ENCODE measurements at regions not wholly inside any gene's neighbourhood (a gene's known extent, or its start where the extent isn't known, plus 50 kb on each side); places are given as distances from the start of the nearest gene placed in this dataset.
A peak's percentile ranks its signal among the peaks of the same experiment; 100 is the strongest.

- Histone ChIP-seq H3K4me3 (no peak overlapping the region), H3K9me3 (no peaks in the 10 kb centered on the region), H3K4me1 (ENCODE audit: low read depth) (no peaks in the 10 kb centered on the region), H3K36me3 (ENCODE audit: low read depth) (no peaks in the 10 kb centered on the region)
- intact Hi-C loops (cut with DNase I, micrococcal nuclease): no loop called here
- TF ChIP-seq CTCF (IDR thresholded peaks at IDR 0.05): no peak
- DNase-seq (no peak), ATAC-seq (no peak)
Observed at GRCh38 chr15:56839641-56840040, 78.8 kb upstream of the TCF12 start.

- DNase-seq (no peak), ATAC-seq (no peak)
- no peak for TF ChIP-seq CTCF (IDR thresholded peaks at IDR 0.05)
- intact Hi-C loops (cut with DNase I, micrococcal nuclease): no loop called here
- Histone ChIP-seq H3K9me3 (no peaks in the 10 kb centered on the region), H3K4me3 (no peak overlapping the region), H3K36me3 (ENCODE audit: low read depth) (no peaks in the 10 kb centered on the region), H3K4me1 (ENCODE audit: low read depth) (no peaks in the 10 kb centered on the region)
Observed at GRCh38 chr15:56839099-56839498, 79.3 kb upstream of the TCF12 start.

GRCh38 chr15:56838085-56838484 is 80.4 kb upstream of the TCF12 start:
- DNase-seq (no peak), ATAC-seq (no peak)
- TF ChIP-seq CTCF (IDR thresholded peaks at IDR 0.05): no peak
- H3K9me3 ChIP-seq: no peaks in the 10 kb centered on the region
- no peaks in the 10 kb centered on the region for H3K4me1 ChIP-seq (ENCODE audit: low read depth)
- intact Hi-C loops (cut with DNase I, micrococcal nuclease): no loop called here
- H3K4me3 ChIP-seq: no peak overlapping the region
- no peaks in the 10 kb centered on the region for H3K36me3 ChIP-seq (ENCODE audit: low read depth)

- no peaks in the 10 kb centered on the region for H3K9me3 ChIP-seq
- H3K4me3 ChIP-seq: no peak overlapping the region
- intact Hi-C loops (cut with DNase I, micrococcal nuclease): no loop called here
- H3K36me3 ChIP-seq (ENCODE audit: low read depth): no peaks in the 10 kb centered on the region
- no peaks in the 10 kb centered on the region for H3K4me1 ChIP-seq (ENCODE audit: low read depth)
- TF ChIP-seq CTCF (IDR thresholded peaks at IDR 0.05): no peak
- DNase-seq (no peak), ATAC-seq (no peak)
Observed at GRCh38 chr15:56837273-56837672, 81.2 kb upstream of the TCF12 start.

- no peak for DNase-seq
- intact Hi-C loops (cut with DNase I, micrococcal nuclease): no loop called here
- no peak overlapping the region for H3K4me3 ChIP-seq
- no peak for TF ChIP-seq CTCF (IDR thresholded peaks at IDR 0.05)
- no peaks in the 10 kb centered on the region for H3K9me3 ChIP-seq
- ATAC-seq: no peak
- no peaks in the 10 kb centered on the region for H3K36me3 ChIP-seq (ENCODE audit: low read depth)
- no peaks in the 10 kb centered on the region for H3K4me1 ChIP-seq (ENCODE audit: low read depth)
Observed at GRCh38 chr15:56835718-56836171, 82.7 kb upstream of the TCF12 start.

GRCh38 chr15:56832125-56832524 is 86.3 kb upstream of the TCF12 start:
- DNase-seq (peak in 2 of 3 donors; percentile 47 to 48), ATAC-seq (peak; percentile 73)

More at GRCh38 chr15:56832125-56832524, 86.3 kb upstream of the TCF12 start:
- Histone ChIP-seq H3K4me1 (ENCODE audit: low read depth) (no peaks in the 10 kb centered on the region), H3K36me3 (ENCODE audit: low read depth) (no peaks in the 10 kb centered on the region), H3K4me3 (no peak overlapping the region), H3K9me3 (no peaks in the 10 kb centered on the region)
- no peak for TF ChIP-seq CTCF (IDR thresholded peaks at IDR 0.05)
- intact Hi-C loops (cut with DNase I, micrococcal nuclease): no loop called here

Measured in mucosa of descending colon (tissue), 3 donors.